Trophoblast cell (in vitro differentiated cells and primary cell): ENCODE measurements at regions not wholly inside any gene's neighbourhood (a gene's known extent, or its start where the extent isn't known, plus 50 kb on each side); places are given as distances from the start of the nearest gene placed in this dataset.

Source experiments
- DNase-seq, 2 donors: peaks; one replicate each; pipeline ENCODE4 v3.0.0-alpha.2; 2016
- H2AFZ ChIP-seq: 2 replicates; pipeline ENCODE4 v1.6.1; 2013; ENCODE audit warnings: low read length, moderate library complexity, mild to moderate bottlenecking; ENCODE audit not compliant: insufficient read depth, poor library complexity
- H2AK5ac ChIP-seq: 2 replicates; pipeline ENCODE4 v1.6.1; 2013; ENCODE audit warnings: mild to moderate bottlenecking, low read length
- H2BK120ac ChIP-seq: 2 replicates; pipeline ENCODE4 v1.6.1; 2013; ENCODE audit warnings: low read length, mild to moderate bottlenecking, moderate library complexity; ENCODE audit not compliant: insufficient read depth, poor library complexity
- H2BK12ac ChIP-seq: 2 replicates; pipeline ENCODE4 v1.6.1; 2013; ENCODE audit warnings: mild to moderate bottlenecking, low read length, moderate library complexity
- H2BK5ac ChIP-seq: 2 replicates; pipeline ENCODE4 v1.6.1; 2013; ENCODE audit warnings: low read length, low read depth, moderate library complexity, mild to moderate bottlenecking; ENCODE audit not compliant: poor library complexity
- H3K14ac ChIP-seq: 2 replicates; pipeline ENCODE4 v1.6.1; 2013; ENCODE audit warnings: mild to moderate bottlenecking, low read length
- H3K18ac ChIP-seq: 2 replicates; pipeline ENCODE4 v1.6.1; 2013; ENCODE audit warnings: mild to moderate bottlenecking, low read length
- H3K23ac ChIP-seq: 2 replicates; pipeline ENCODE4 v1.6.1; 2013; ENCODE audit warnings: low read length
- H3K27ac ChIP-seq: 2 replicates; pipeline ENCODE4 v1.5.1; 2013; ENCODE audit warnings: low read depth, mild to moderate bottlenecking, inconsistent platforms, low read length, moderate library complexity
- H3K27me3 ChIP-seq: 2 replicates; pipeline ENCODE4 v1.6.1; 2013; ENCODE audit warnings: inconsistent platforms, mild to moderate bottlenecking, low read length, moderate library complexity; ENCODE audit not compliant: insufficient read depth
- H3K36me3 ChIP-seq, 2 experiments: 1 replicate in 1 of 2; 2 replicates in 1 of 2; pipeline ENCODE4 v1.6.1; 2013; ENCODE audit warnings: low read length in 2 of 2, mild to moderate bottlenecking in 2 of 2, moderate library complexity in 1 of 2; ENCODE audit not compliant: insufficient read depth in 2 of 2, control insufficient read depth in 1 of 2
- H3K4ac ChIP-seq: 2 replicates; pipeline ENCODE4 v1.6.1; 2013; ENCODE audit warnings: low read depth, mild to moderate bottlenecking, low read length, moderate library complexity
- H3K4me1 ChIP-seq, 2 experiments: 1 replicate in 1 of 2; 2 replicates in 1 of 2; pipeline ENCODE4 v1.6.1; 2013; ENCODE audit warnings: low read length in 2 of 2, mild to moderate bottlenecking in 2 of 2, moderate library complexity in 1 of 2; ENCODE audit not compliant: insufficient read depth in 2 of 2, control insufficient read depth in 1 of 2
- H3K4me2 ChIP-seq: 2 replicates; pipeline ENCODE4 v1.6.1; 2013; ENCODE audit warnings: inconsistent platforms, mild to moderate bottlenecking, low read length, moderate library complexity
- H3K4me3 ChIP-seq: 2 replicates; pipeline ENCODE4 v1.5.1; 2013; ENCODE audit warnings: mild to moderate bottlenecking, low read depth, low read length, inconsistent platforms
- H3K79me1 ChIP-seq: one replicate; pipeline ENCODE4 v1.6.1; 2013; ENCODE audit warnings: low read length
- H3K79me2 ChIP-seq: 2 replicates; pipeline ENCODE4 v1.6.1; 2013; ENCODE audit warnings: low read length, mild to moderate bottlenecking; ENCODE audit not compliant: control insufficient read depth, insufficient read depth, poor library complexity
- H3K9ac ChIP-seq: 2 replicates; pipeline ENCODE4 v1.6.1; 2013; ENCODE audit warnings: mild to moderate bottlenecking, low read length
- H3K9me3 ChIP-seq: 2 replicates; pipeline ENCODE4 v1.6.1; 2013; ENCODE audit warnings: low read depth, mild to moderate bottlenecking, control low read depth, inconsistent platforms, low read length; ENCODE audit not compliant: insufficient read depth
- H4K12ac ChIP-seq: 2 replicates; pipeline ENCODE4 v1.6.1; 2013; ENCODE audit warnings: low read depth, mild to moderate bottlenecking, low read length, moderate library complexity
- H4K8ac ChIP-seq: 2 replicates; pipeline ENCODE4 v1.6.1; 2013; ENCODE audit warnings: low read depth, mild to moderate bottlenecking, low read length, moderate library complexity
- H4K91ac ChIP-seq: one replicate; pipeline ENCODE4 v1.6.1; 2013; ENCODE audit warnings: low read depth, mild to moderate bottlenecking, low read length, moderate library complexity
- WGBS: extraction: QIAGEN DNeasy Blood & Tissue Kit; methylation state at CpG from one replicate; pipeline ENCODE4 v1.1.7; 2013; ENCODE audit warnings: missing lambda C conversion rate; ENCODE audit not compliant: insufficient read length, insufficient coverage; ENCODE audit errors: extremely low coverage; 5-methylcytosine and 5-hydroxymethylcytosine counted together

- Histone ChIP-seq H3K4me2 (no peak overlapping the region), H3K4me1 (no peaks in the 10 kb centered on the region), H2BK12ac (no peak overlapping the region), H4K91ac (no peak overlapping the region), H2BK120ac (no peak overlapping the region), H3K18ac (no peak overlapping the region), H3K79me2 (no peaks in the 10 kb centered on the region), H4K12ac (no peak overlapping the region), H3K9ac (no peak overlapping the region), H2AK5ac (no peak overlapping the region), H3K4ac (no peak overlapping the region), H3K79me1 (no peaks in the 10 kb centered on the region), H4K8ac (no peak overlapping the region), H3K23ac (no peak overlapping the region), H2AFZ (no peak overlapping the region), H3K27me3 (no peaks in the 10 kb centered on the region), H3K36me3 (no peaks in the 10 kb centered on the region), H3K9me3 (no peaks in the 10 kb centered on the region), H3K27ac (no peak overlapping the region), H2BK5ac (no peak overlapping the region), H3K4me3 (no peak overlapping the region), H3K14ac (no peak overlapping the region)
- WGBS: no CpG with 5 or more reads among the region's 5 CpGs
- no peak for DNase-seq
Observed at GRCh38 chr10:62643606-62644587, 160.6 kb upstream of the ADO start.

- H3K9ac ChIP-seq: no peak overlapping the region
- no peaks in the 10 kb centered on the region for H3K79me2 ChIP-seq
- H2AFZ ChIP-seq: no peak overlapping the region
- H3K4ac ChIP-seq: no peak overlapping the region
- no peak overlapping the region for H2BK12ac ChIP-seq
- H3K18ac ChIP-seq: no peak overlapping the region
- H2AK5ac ChIP-seq: no peak overlapping the region
- no peak overlapping the region for H4K91ac ChIP-seq
- H4K12ac ChIP-seq: no peak overlapping the region
- H3K14ac ChIP-seq: no peak overlapping the region
- H2BK5ac ChIP-seq: no peak overlapping the region
- peaks cover 3% of the 10 kb centered on the region for H3K9me3 ChIP-seq
- no peak overlapping the region for H3K4me2 ChIP-seq
- H3K23ac ChIP-seq: no peak overlapping the region
- H3K79me1 ChIP-seq: no peaks in the 10 kb centered on the region
- no peak overlapping the region for H3K27ac ChIP-seq
- no peak overlapping the region for H2BK120ac ChIP-seq
- H4K8ac ChIP-seq: no peak overlapping the region
- no peaks in the 10 kb centered on the region for H3K36me3 ChIP-seq
- no peak for DNase-seq
- no peaks in the 10 kb centered on the region for H3K27me3 ChIP-seq
- H3K4me3 ChIP-seq: no peak overlapping the region
- no peaks in the 10 kb centered on the region for H3K4me1 ChIP-seq
- WGBS: no CpG with 5 or more reads among the region's 6 CpGs
Observed at GRCh38 chr10:62647375-62648092, 157.0 kb upstream of the ADO start.

GRCh38 chr10:62648921-62649320, 155.6 kb upstream of the ADO start:
- Histone ChIP-seq H4K8ac (no peak overlapping the region), H2AFZ (no peak overlapping the region), H3K79me2 (no peaks in the 10 kb centered on the region), H3K4ac (no peak overlapping the region), H3K9me3 (peaks cover 3% of the 10 kb centered on the region), H2BK5ac (no peak overlapping the region), H3K27ac (no peak overlapping the region), H4K12ac (no peak overlapping the region), H3K4me1 (no peaks in the 10 kb centered on the region), H4K91ac (no peak overlapping the region), H3K4me3 (no peak overlapping the region), H3K27me3 (no peaks in the 10 kb centered on the region), H2AK5ac (no peak overlapping the region), H2BK12ac (no peak overlapping the region), H3K9ac (no peak overlapping the region), H3K4me2 (no peak overlapping the region), H3K14ac (no peak overlapping the region), H3K18ac (no peak overlapping the region), H2BK120ac (no peak overlapping the region), H3K79me1 (no peaks in the 10 kb centered on the region), H3K23ac (no peak overlapping the region), H3K36me3 (no peaks in the 10 kb centered on the region)
- DNase-seq: no peak
- WGBS: no CpG with 5 or more reads among the region's 1 CpG

- Histone ChIP-seq H2BK12ac (no peak overlapping the region), H2AK5ac (no peak overlapping the region), H4K12ac (no peak overlapping the region), H3K36me3 (no peaks in the 10 kb centered on the region), H3K14ac (no peak overlapping the region), H3K79me1 (no peaks in the 10 kb centered on the region), H3K18ac (no peak overlapping the region), H3K4me1 (no peaks in the 10 kb centered on the region), H3K23ac (no peak overlapping the region), H3K4me2 (no peak overlapping the region), H2BK5ac (no peak overlapping the region), H2AFZ (no peak overlapping the region), H3K4me3 (no peak overlapping the region), H3K4ac (no peak overlapping the region), H3K9ac (no peak overlapping the region), H4K91ac (no peak overlapping the region), H3K27ac (no peak overlapping the region), H3K27me3 (no peaks in the 10 kb centered on the region), H2BK120ac (no peak overlapping the region), H3K79me2 (no peaks in the 10 kb centered on the region), H3K9me3 (peaks cover 3% of the 10 kb centered on the region), H4K8ac (no peak overlapping the region)
- no CpG with 5 or more reads among the region's 2 CpGs for WGBS
- no peak for DNase-seq
Observed at GRCh38 chr10:62650411-62650810, 154.1 kb upstream of the ADO start.
